A673 (cell line): ENCODE measurements at regions not wholly inside any gene's neighbourhood (a gene's known extent, or its start where the extent isn't known, plus 50 kb on each side); places are given as distances from the start of the nearest gene placed in this dataset.
A peak's percentile ranks its signal among the peaks of the same experiment; 100 is the strongest.

Experiments used
- BruUV-seq: library from RNA; stranded (reverse); fragments of 400-500 nt; replicated peaks from 2 replicates; lab custom pipeline; 2021; lab: Mats Ljungman, UMichigan
- CTCF ChIA-PET: fragments of 300-600 bp; sonication (Branson Sonifier 250); formaldehyde crosslinking; loops from one replicate; lab custom pipeline; 2022; ENCODE audit warnings: antibody characterized with exemption; lab: Charles Lee
- POLR2A ChIA-PET: fragments of 300-600 bp; sonication (Branson Sonifier 250); formaldehyde crosslinking; loops from one replicate; lab custom pipeline; 2022; ENCODE audit warnings: antibody characterized with exemption; ENCODE audit not compliant: low non-redundant PET; lab: Charles Lee
- DNase-seq: peaks from one replicate; pipeline ENCODE4 v3.0.0-alpha.2; 2015; ENCODE audit warnings: low spot score
- H3K27ac ChIP-seq: fragments of 200-600 bp; sonication (generic); 2 replicates; pipeline ENCODE4 v1.5.1; 2016; ENCODE audit warnings: mixed run types, low read depth, mild to moderate bottlenecking, mixed read lengths, antibody characterized with exemption, low read length; ENCODE audit not compliant: poor library complexity, severe bottlenecking
- H3K27me3 ChIP-seq: fragments of 200-600 bp; sonication (generic); replicated peaks from 2 replicates; pipeline ENCODE4 v1.6.1; 2017; ENCODE audit warnings: mixed run types, low read depth, mild to moderate bottlenecking, mixed read lengths, antibody characterized with exemption, low read length; ENCODE audit not compliant: insufficient read depth, poor library complexity
- H3K36me3 ChIP-seq: fragments of 200-600 bp; sonication (generic); 2 replicates; pipeline ENCODE4 v1.6.1; 2016; ENCODE audit warnings: mixed run types, mild to moderate bottlenecking, mixed read lengths, antibody characterized with exemption, low read length; ENCODE audit not compliant: insufficient read depth, poor library complexity, severe bottlenecking
- H3K4me1 ChIP-seq: fragments of 200-600 bp; sonication (generic); 2 replicates; pipeline ENCODE4 v1.6.1; 2017; ENCODE audit warnings: mixed run types, mild to moderate bottlenecking, mixed read lengths, antibody characterized with exemption, low read length; ENCODE audit not compliant: insufficient read depth, poor library complexity, severe bottlenecking
- H3K4me3 ChIP-seq: fragments of 200-600 bp; sonication (generic); 2 replicates; pipeline ENCODE4 v1.5.1; 2016; ENCODE audit warnings: low read depth, mixed run types, mild to moderate bottlenecking, mixed read lengths, low read length; ENCODE audit not compliant: poor library complexity, severe bottlenecking
- H3K9me3 ChIP-seq: fragments of 200-600 bp; sonication (generic); 2 replicates; pipeline ENCODE4 v1.6.1; 2016; ENCODE audit warnings: mixed run types, low read depth, mild to moderate bottlenecking, mixed read lengths, antibody characterized with exemption, low read length; ENCODE audit not compliant: poor library complexity, severe bottlenecking
- EZH2 ChIP-seq: fragments of 200-600 bp; sonication (generic); IDR thresholded peaks from 2 replicates; pipeline ENCODE4 v1.6.1; 2017; ENCODE audit warnings: borderline replicate concordance, low read depth, mild to moderate bottlenecking, mixed read lengths, antibody characterized with exemption, low read length; ENCODE audit not compliant: poor library complexity, severe bottlenecking
- intact Hi-C: fragments of 100-400 bp; cut with micrococcal nuclease; formaldehyde crosslinking; loops from one replicate; pipeline ENCODE4 v1.10.0; 2022; ENCODE audit not compliant: unreplicated experiment
- TF ChIP-seq, protein P1 (sequence below): fragments of 300-800, 200-600 bp; sonication (generic); conservative IDR thresholded peaks from 2 replicates; pipeline ENCODE4 v1.5.1; 2017; ENCODE audit warnings: low read depth, mild to moderate bottlenecking, antibody characterized with exemption, low read length, moderate library complexity, mixed read lengths

DNA sequence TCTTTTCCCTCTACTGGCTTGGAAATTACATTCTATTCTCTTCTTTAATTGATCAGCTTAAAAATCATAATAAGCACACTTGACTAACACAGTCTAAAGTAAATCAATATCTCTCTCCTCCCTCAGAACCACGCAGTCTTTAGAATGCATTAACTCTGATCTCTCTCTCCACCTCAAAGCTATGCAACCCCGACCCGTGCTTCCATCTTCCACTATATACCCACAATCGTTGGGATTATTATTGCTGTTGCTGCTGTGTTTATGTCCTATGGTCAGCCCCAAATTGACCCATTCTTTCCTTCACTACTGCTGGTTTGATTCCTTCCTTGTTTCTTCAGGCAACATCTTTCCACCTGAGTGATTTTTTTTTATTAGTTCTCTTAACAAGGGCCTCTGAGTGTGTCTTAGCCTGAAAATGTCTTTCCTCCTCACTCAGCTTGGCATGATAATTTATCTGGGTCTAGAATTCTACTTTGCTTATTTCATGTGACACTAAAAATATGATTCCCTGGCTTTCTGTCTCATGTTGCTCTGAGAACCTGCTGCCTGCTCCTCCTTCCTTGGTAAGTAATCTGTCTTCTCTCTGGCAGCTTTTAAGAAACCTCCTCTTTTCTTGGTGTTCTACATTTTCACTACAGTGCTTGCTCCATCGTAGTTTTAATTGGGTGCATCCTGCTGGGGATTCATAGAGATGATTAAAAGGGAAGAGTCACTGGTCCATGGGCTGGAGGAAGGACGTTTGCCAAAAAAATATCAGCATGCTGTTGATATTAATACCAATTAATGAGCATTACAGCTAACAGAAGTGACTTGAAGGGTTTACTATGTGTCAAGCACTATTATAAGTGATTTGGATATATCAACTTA lies 472.2 kb downstream of the MATN1 start:
- TF ChIP-seq EZH2, result no peak
- TF ChIP-seq, protein P1, sequence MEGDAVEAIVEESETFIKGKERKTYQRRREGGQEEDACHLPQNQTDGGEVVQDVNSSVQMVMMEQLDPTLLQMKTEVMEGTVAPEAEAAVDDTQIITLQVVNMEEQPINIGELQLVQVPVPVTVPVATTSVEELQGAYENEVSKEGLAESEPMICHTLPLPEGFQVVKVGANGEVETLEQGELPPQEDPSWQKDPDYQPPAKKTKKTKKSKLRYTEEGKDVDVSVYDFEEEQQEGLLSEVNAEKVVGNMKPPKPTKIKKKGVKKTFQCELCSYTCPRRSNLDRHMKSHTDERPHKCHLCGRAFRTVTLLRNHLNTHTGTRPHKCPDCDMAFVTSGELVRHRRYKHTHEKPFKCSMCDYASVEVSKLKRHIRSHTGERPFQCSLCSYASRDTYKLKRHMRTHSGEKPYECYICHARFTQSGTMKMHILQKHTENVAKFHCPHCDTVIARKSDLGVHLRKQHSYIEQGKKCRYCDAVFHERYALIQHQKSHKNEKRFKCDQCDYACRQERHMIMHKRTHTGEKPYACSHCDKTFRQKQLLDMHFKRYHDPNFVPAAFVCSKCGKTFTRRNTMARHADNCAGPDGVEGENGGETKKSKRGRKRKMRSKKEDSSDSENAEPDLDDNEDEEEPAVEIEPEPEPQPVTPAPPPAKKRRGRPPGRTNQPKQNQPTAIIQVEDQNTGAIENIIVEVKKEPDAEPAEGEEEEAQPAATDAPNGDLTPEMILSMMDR, result no peak
- Histone ChIP-seq H3K36me3 (no peaks in the 10 kb centered on the region), H3K4me1 (peaks cover 87% of the 10 kb centered on the region), H3K9me3 (no peaks in the 10 kb centered on the region), H3K4me3 (no peak overlapping the region), H3K27me3 (no peaks in the 10 kb centered on the region), H3K27ac (peak overlapping the region; percentile 100)
- ChIA-PET POLR2A (interaction anchor here (0.7 kb wide), 1 partner anchor 37 kb away, joined by 4 read pairs; no protein-coding TSS in a partner anchor), CTCF (no interaction called here)
- intact Hi-C loops, result loop anchor here (5.0 to 10.0 kb wide), 4 partner anchors 94 to 454 kb away; no protein-coding TSS in a partner anchor
- peak; percentile 88 for DNase-seq
- TSS peak; percentile 92 for BruUV-seq

- TF ChIP-seq, protein P1, result no peak
- no peak for TF ChIP-seq EZH2
- Histone ChIP-seq H3K4me3 (no peak overlapping the region), H3K4me1 (peaks cover 83% of the 10 kb centered on the region), H3K27ac (peak overlapping the region; percentile 100), H3K9me3 (no peaks in the 10 kb centered on the region), H3K27me3 (no peaks in the 10 kb centered on the region), H3K36me3 (no peaks in the 10 kb centered on the region)
- ChIA-PET CTCF (no interaction called here), POLR2A (interaction anchor here (0.7 kb wide), 1 partner anchor 38 kb away, joined by 4 read pairs; no protein-coding TSS in a partner anchor)
- no TSS peak for BruUV-seq
- intact Hi-C loops, result loop anchor here (5.0 to 10.0 kb wide), 4 partner anchors 94 to 454 kb away; no protein-coding TSS in a partner anchor
- DNase-seq, result peak; percentile 65
These were observed 472.9 kb downstream of the MATN1 start for GRCh38 chr1:30250338-30250983.

DNA sequence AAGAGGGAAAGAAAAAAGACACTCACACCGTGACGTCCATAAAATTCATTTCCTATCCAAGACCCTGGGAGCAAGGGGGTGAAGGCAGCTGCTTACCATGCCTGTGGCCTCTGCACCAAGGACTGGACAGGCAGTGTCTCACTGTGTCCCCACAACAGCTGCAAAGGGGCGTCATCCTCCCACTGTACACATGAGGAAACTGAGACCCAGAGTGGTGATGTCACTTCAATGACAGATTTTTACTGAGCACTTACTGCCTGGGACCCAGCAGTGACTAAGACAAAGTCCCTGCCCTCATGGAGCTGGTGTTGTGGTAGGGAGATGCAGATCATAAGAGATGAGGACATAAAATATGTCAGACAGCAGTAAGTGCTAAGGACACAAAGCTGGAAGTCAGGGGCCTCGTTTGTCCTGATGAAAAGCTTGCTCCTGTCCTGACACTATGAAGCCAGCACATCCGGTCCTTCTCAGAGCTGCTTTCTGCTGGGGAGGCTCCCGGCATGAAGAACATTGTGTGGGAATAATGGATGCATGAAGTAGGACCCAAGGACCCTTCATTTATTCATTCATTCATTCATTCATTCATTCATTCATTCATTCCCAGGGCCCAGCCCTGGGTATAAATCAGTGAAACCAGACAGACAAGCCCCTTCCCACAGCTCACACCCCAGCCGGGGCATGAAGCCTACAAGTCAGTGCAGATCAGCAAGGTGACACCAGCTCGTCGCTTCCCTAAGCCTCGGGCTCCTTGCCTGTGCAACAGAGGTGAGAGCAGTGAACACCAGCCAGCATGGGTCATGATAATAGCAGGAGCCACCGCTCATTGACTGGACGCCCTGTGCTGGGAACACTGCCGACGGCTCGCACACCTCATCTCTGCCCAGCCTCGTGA lies 473.7 kb downstream of the MATN1 start:
- ChIA-PET CTCF (no interaction called here), POLR2A (no interaction called here)
- Histone ChIP-seq H3K27ac (peak overlapping the region; percentile 100), H3K4me3 (no peak overlapping the region), H3K27me3 (no peaks in the 10 kb centered on the region), H3K9me3 (no peaks in the 10 kb centered on the region), H3K36me3 (no peaks in the 10 kb centered on the region), H3K4me1 (peaks cover 75% of the 10 kb centered on the region)
- TF ChIP-seq, protein P1, result no peak
- no peak for TF ChIP-seq EZH2
- DNase-seq, result no peak
- no TSS peak for BruUV-seq
- intact Hi-C loops, result loop anchor here (5.0 to 10.0 kb wide), 4 partner anchors 95 to 455 kb away; no protein-coding TSS in a partner anchor
